Stomach (tissue), 4 donors: ENCODE measurements at regions not wholly inside any gene's neighbourhood (a gene's known extent, or its start where the extent isn't known, plus 50 kb on each side); places are given as distances from the start of the nearest gene placed in this dataset.
"Not testable (repeated sequence)": the region's sequence is repeated elsewhere in the genome, so short reads cannot be mapped to it uniquely, and the experiment has no call there.

ENCODE experiments used
- POLR2AphosphoS5 ChIP-seq, 3 donors: sonication (generic); formaldehyde crosslinking; IDR thresholded peaks; one replicate each; pipeline ENCODE4 v1.6.1; 2016; ENCODE audit warnings: antibody characterized with exemption in 3 of 3
- TF ChIP-seq, protein P1 (sequence below), 7 experiments: fragments of 450-650 bp in 4 of 7; fragments of 200-600 bp in 3 of 7; sonication (generic) in 3 of 7; IDR thresholded peaks; one replicate each; pipeline ENCODE4 v1.5.1; 2016 to 2019; ENCODE audit warnings: antibody characterized with exemption in 7 of 7, control low read depth in 2 of 7, mild to moderate bottlenecking in 1 of 7

- TF ChIP-seq, protein P1, sequence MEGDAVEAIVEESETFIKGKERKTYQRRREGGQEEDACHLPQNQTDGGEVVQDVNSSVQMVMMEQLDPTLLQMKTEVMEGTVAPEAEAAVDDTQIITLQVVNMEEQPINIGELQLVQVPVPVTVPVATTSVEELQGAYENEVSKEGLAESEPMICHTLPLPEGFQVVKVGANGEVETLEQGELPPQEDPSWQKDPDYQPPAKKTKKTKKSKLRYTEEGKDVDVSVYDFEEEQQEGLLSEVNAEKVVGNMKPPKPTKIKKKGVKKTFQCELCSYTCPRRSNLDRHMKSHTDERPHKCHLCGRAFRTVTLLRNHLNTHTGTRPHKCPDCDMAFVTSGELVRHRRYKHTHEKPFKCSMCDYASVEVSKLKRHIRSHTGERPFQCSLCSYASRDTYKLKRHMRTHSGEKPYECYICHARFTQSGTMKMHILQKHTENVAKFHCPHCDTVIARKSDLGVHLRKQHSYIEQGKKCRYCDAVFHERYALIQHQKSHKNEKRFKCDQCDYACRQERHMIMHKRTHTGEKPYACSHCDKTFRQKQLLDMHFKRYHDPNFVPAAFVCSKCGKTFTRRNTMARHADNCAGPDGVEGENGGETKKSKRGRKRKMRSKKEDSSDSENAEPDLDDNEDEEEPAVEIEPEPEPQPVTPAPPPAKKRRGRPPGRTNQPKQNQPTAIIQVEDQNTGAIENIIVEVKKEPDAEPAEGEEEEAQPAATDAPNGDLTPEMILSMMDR (IDR thresholded peaks at IDR 0.05) = not testable (repeated sequence)
- TF ChIP-seq POLR2AphosphoS5 (IDR thresholded peaks at IDR 0.05) = not testable (repeated sequence)
Measured at GRCh38 chr11:3468963-3469362, 90.0 kb upstream of the ZNF195 start.
